AG10803 (cell line): ENCODE measurements at regions not wholly inside any gene's neighbourhood (a gene's known extent, or its start where the extent isn't known, plus 50 kb on each side); places are given as distances from the start of the nearest gene placed in this dataset.

Experiments
- DNase-seq: peaks from one replicate; pipeline ENCODE4 v3.0.0; 2010; ENCODE audit warnings: low read depth
- H3K4me3 ChIP-seq: 2 replicates; pipeline ENCODE4 v1.5.1; 2011; ENCODE audit warnings: mild to moderate bottlenecking, low read length, control low read depth
- CTCF ChIP-seq: conservative IDR thresholded peaks from 2 replicates; pipeline ENCODE4 v1.5.1; 2011; ENCODE audit warnings: mild to moderate bottlenecking, low read length, control low read depth, inconsistent platforms

GRCh38 chr4:12963912-12964311 is 520.2 kb downstream of the RAB28 start:
- no peak overlapping the region for H3K4me3 ChIP-seq
- DNase-seq: no peak
- TF ChIP-seq CTCF: no peak

GRCh38 chr4:12963291-12963690 is 520.8 kb downstream of the RAB28 start:
- H3K4me3 ChIP-seq: no peak overlapping the region
- TF ChIP-seq CTCF: no peak
- no peak for DNase-seq

GRCh38 chr4:12961713-12962112 is 522.4 kb downstream of the RAB28 start:
- no peak for DNase-seq
- no peak overlapping the region for H3K4me3 ChIP-seq
- TF ChIP-seq CTCF: no peak

- H3K4me3 ChIP-seq: no peak overlapping the region
- TF ChIP-seq CTCF: no peak
- DNase-seq: no peak
Measured at GRCh38 chr4:12958436-12958835, 525.7 kb downstream of the RAB28 start.

- no peak for DNase-seq
- TF ChIP-seq CTCF: no peak
- H3K4me3 ChIP-seq: no peak overlapping the region
Measured at GRCh38 chr4:12957108-12957507, 527.0 kb downstream of the RAB28 start.

GRCh38 chr4:12956026-12956425 is 528.1 kb downstream of the RAB28 start:
- DNase-seq: no peak
- TF ChIP-seq CTCF: no peak
- no peak overlapping the region for H3K4me3 ChIP-seq

- DNase-seq: no peak
- H3K4me3 ChIP-seq: no peak overlapping the region
- TF ChIP-seq CTCF: no peak
Measured at GRCh38 chr4:12949719-12950490, 534.2 kb downstream of the RAB28 start.
